ENCODE measurements at regions not wholly inside any gene's neighbourhood (a gene's known extent, or its start where the extent isn't known, plus 50 kb on each side); places are given as distances from the start of the nearest gene placed in this dataset.

DNA sequence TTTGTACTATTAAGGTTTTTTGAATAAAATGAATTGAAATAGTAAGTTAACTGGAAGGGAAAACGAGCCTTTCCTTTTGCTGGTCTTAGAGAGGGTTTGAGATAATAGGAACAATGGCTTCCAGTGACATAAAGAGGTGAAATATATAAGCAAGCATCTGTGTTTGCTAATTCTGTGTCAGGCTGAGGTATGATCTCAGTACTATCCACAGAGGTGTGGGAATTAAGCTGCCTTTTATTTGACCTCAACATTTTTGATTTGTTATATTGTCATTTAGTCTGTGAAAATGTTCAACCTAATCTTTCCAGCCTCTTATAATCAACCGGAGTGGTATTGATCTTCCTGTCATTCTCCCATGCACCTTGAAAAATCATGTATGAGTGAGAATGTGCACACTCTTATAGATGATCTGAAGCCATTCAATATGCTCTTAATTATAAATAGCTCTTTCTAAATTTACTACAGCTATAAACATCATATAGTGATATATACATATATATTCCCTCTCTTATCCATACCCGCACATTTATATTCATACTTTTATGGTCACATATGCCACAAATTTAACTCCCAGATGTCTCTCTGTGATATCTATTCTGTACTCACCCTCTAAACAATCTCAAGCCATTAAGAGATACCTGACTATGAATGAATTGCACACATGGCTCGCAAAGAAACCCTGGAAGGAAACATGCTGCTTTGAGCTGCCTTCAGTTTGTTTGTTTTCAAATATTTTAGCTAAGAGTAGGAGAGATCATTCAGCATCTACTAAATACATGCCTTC lies 754.7 kb upstream of the NRSN1 start:
- TF ChIP-seq, protein P1, sequence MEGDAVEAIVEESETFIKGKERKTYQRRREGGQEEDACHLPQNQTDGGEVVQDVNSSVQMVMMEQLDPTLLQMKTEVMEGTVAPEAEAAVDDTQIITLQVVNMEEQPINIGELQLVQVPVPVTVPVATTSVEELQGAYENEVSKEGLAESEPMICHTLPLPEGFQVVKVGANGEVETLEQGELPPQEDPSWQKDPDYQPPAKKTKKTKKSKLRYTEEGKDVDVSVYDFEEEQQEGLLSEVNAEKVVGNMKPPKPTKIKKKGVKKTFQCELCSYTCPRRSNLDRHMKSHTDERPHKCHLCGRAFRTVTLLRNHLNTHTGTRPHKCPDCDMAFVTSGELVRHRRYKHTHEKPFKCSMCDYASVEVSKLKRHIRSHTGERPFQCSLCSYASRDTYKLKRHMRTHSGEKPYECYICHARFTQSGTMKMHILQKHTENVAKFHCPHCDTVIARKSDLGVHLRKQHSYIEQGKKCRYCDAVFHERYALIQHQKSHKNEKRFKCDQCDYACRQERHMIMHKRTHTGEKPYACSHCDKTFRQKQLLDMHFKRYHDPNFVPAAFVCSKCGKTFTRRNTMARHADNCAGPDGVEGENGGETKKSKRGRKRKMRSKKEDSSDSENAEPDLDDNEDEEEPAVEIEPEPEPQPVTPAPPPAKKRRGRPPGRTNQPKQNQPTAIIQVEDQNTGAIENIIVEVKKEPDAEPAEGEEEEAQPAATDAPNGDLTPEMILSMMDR (IDR thresholded peaks at IDR 0.05; ENCODE audit: low read depth, low read length), result no peak
- no peak for TF ChIP-seq EZH2phosphoT487 (IDR thresholded peaks at IDR 0.05; ENCODE audit: low read depth)

All from OCI-LY3 (cell line).